ENCODE measurements at regions not wholly inside any gene's neighbourhood (a gene's known extent, or its start where the extent isn't known, plus 50 kb on each side); places are given as distances from the start of the nearest gene placed in this dataset.

GRCh38 chr16:52799149-52799548, 252.2 kb upstream of the TOX3 start:
- TF ChIP-seq, protein P1, sequence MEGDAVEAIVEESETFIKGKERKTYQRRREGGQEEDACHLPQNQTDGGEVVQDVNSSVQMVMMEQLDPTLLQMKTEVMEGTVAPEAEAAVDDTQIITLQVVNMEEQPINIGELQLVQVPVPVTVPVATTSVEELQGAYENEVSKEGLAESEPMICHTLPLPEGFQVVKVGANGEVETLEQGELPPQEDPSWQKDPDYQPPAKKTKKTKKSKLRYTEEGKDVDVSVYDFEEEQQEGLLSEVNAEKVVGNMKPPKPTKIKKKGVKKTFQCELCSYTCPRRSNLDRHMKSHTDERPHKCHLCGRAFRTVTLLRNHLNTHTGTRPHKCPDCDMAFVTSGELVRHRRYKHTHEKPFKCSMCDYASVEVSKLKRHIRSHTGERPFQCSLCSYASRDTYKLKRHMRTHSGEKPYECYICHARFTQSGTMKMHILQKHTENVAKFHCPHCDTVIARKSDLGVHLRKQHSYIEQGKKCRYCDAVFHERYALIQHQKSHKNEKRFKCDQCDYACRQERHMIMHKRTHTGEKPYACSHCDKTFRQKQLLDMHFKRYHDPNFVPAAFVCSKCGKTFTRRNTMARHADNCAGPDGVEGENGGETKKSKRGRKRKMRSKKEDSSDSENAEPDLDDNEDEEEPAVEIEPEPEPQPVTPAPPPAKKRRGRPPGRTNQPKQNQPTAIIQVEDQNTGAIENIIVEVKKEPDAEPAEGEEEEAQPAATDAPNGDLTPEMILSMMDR (optimal IDR thresholded peaks at IDR 0.05 in 1 of 3, IDR thresholded peaks at IDR 0.05 in 1 of 3, conservative IDR thresholded peaks at IDR 0.05 in 1 of 3; ENCODE audit: extremely low read depth in 1 of 3, insufficient read depth in 2 of 3, low read length in 3 of 3): no peak
- no peak for TF ChIP-seq EZH2 (IDR thresholded peaks at IDR 0.05; ENCODE audit: low read length)

All from keratinocyte (primary cell).